NCI-H2196 (cell line): ENCODE measurements at regions not wholly inside any gene's neighbourhood (a gene's known extent, or its start where the extent isn't known, plus 50 kb on each side); places are given as distances from the start of the nearest gene placed in this dataset.

ENCODE experiments used
- DNase-seq: peaks from one replicate; lab custom pipeline; 2025; ENCODE audit not compliant: unreplicated experiment; lab: John Stamatoyannopoulos, UW

DNA sequence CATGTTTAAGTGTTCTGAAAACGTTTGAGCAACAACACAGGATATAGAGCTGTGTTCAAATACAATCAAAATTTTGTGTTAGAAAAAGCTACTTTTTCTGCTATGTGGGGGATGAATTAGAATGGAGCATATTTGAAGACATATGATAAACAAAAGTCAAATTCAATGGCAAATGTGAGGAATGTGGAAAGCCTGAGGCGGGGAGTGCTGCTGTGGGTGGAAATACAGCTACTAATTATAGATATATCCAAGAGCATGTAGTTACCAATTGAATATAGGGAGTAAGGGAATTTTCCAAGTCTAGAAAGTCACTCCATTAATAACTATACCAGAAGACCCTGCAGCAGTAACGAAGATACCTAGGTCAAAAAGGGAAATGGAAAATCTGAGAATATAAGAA is 2370.4 kb upstream of the TENM3 start:
- DNase-seq = no peak

DNA sequence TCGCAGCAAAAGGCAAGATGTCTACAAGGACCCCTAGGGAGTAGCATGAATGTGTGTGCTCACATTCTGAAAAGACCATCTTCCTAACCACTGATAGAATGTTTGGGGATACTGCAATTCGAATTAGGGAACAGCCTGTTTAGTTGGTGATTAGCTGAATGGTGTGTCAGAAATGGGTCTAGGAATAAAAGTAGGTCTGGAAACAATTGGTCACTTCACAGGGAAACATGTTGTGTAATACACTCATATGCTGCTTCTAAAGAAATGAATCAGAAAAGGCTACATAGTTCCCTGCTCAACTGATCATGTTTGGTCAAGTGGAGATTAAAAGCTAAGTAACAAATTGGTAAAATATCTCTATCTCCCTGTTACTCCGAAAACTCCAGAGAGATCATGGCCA is 2362.4 kb upstream of the TENM3 start:
- DNase-seq = no peak

DNA sequence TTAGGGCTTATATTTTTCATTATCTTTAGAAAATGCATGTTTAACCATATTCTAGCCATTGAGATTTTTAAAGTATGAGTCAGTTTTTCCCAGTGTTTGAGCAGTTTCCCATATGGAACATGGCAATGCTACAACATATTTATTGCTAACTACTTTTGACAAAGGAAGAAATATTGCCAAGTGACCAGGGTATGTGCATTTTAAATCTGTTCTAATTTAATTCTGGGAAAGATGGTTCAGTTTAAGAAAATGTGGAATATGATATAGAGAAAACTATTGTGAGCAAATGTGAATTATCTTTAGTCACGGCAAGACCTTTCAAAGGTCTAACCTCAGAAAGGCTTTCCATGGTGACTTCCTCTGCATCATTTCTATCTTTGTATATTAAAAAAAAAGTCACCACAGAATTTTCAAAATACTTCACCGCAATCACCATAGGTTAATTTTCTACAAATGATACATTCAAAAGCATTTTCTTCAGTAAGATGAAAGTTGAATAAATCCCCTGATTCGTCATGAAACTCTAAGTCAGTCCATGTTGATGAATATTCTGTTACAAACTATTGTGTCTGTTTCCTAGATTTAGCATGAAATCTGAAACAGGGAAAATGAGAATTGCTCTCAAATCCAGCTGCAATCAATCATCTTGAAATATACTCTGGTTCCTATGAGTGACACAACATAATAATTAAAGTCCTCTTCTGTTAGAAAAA is 2349.0 kb upstream of the TENM3 start:
- DNase-seq = no peak

DNA sequence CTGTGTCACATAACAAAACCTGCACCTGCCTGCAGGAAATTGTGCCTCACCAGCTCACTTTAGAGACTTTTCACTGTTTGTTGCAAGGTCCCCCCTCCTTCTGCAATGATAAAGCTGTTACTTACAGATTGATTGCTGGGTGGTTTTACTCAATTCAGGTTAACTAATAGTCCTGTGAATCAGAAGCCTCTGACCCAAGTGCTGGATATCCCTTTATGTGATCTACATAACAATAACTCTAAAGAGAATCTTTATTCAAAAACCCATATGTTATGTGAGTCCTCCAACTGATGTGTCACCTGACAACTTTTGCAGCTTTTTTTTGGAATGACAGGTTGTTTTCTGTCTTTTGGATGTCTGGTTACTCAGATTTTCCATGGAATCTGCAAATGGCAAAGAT is 2323.6 kb upstream of the TENM3 start:
- no peak for DNase-seq

DNA sequence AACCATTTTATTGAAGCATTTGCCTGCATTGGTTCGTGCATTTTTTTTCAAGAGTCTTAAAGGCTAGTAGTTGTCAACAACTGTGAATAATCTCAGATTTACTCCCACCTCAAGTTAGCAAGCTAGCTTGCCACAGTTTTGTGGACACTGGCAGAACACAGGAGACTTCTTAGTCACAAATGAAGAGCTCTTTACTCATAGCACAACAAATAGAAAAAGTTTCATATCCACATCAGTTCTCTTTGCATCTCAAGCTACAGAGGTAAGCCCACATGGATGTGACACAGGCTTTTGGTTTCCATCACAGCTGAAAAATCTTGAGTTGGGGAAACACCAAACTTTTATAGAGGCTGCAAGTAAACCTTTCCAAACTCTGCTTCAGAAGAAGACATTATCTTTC is 2315.7 kb upstream of the TENM3 start:
- no peak for DNase-seq

DNA sequence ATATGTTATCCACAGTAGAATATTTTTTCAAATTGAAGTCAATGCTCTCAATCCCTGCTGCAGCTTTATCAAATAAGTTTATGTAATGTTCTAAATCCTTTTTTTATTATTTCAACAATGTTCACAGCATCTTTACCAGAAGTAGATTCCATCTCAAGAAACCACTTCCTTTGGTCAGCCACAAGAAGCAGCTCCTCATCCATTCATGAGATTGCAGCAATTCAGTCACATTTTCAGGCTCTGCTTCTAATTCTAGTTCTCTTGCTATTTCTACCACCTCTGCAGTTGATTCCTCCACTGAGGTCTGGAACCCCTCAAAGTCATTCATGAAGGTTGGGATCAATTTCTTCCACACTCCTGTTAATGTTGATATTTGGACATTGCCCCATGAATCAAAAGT is 2301.3 kb upstream of the TENM3 start:
- DNase-seq = no peak

DNA sequence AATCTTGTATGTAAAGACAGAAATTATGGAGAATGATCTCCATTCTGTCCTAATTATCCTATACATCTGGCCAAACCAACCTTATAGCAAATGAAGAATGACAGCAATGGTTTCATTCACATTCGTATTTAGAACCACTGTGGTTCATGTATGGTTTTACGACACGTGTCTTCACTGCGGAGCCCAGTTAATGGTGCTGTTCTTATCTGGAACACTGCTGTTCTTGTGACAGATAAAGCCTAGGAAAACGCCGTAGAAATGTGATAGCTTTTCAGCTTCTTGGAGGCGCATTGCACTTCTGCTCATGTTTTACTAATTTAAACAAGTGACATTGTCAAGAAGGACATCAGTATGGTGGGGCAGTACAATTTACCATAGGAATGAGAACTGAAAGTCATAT is 2266.4 kb upstream of the TENM3 start:
- no peak for DNase-seq

DNA sequence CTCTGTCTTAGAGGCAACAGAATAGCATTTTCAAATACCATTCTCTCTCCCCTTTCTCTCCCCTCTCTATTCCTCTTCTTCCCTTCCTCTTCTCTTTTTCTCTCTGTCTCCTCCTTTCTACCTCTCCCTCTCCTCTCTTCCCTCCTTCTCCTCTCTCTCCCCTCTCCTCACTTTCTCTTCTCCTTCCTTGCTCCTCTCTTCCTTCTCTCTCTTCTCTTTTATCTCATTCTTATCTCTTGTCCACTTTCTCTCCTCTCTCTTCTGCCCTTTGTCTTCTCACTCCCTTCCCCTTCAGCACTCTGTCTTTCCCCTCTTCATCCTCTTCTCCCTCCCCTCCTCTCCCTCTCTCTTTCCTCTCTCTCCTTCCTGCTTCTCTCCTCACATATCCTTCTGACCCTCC is 2265.8 kb upstream of the TENM3 start:
- DNase-seq = no peak

DNA sequence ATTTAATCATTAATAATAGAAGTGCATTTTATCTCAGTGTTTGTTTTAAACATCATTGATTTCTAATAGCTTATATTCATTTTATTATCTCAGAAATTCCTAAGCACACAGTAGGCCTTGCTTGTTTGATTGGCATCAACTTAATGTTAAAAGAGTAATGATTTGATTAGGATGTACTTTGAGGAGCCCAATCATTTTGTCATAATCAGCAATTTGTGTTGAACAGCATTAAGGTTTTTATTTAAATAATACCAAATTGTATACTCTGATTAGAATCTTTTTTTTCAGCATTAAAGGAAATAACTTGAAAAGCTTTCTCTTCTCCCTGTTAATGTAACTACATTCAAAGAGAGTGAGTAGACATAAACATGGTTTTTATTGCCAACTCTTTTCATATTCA is 2262.0 kb upstream of the TENM3 start:
- DNase-seq = no peak

DNA sequence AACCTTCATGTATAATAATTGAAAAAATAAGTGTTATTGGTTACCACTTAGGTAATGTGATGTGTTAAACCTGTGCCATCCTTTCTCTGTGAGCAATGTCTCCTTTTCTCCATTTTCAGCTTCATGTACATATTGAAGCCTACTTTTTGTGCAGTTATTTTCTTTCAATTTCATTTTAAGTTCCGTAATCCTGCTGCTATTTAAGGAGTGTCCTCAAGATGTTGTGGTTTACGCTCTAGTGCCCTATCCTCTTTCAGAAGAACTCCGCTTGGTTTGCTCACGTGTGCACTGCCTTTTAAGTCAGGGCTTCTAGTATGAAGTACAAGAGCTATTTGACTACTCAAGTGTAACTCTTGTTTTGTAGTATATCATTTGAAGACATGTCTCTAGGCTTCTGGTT is 2253.2 kb upstream of the TENM3 start:
- no peak for DNase-seq

DNA sequence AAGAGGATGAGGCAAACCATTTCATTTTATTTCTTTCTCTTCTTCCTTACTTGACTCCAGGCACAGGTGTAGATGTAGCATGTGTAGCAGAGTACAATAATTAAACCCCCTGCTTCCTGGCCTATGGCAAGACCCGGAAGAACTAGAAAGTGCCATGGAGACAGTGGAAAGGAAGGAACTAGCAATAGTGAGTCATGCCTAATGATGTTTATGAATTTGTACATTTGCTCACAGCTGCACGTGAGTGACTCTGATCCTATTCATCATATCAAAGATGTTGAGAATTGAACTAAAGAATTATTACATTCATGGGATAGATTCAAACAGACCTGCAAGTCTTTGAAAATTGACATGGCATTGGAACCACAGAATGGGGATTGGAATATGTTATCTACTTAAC is 2233.9 kb upstream of the TENM3 start:
- no peak for DNase-seq

DNA sequence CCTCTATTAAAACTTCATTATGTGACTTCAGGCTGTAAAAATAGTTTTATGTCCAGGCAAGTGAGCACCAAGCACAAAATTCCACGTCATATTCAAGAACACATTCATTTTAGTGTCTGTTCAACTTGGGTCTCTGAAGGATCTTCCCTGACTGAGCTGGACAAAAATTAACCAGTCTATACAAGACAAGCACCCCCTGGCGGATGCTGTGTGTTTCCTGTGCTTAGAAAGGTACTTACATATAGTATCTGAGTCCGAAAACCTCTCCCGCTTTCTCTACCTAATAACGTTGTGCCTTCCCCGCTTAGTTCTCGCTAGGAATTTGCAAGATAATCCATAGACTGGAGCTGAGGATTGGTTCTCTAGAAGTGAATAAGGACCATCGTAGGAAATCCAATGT is 2214.5 kb upstream of the TENM3 start:
- no peak for DNase-seq

DNA sequence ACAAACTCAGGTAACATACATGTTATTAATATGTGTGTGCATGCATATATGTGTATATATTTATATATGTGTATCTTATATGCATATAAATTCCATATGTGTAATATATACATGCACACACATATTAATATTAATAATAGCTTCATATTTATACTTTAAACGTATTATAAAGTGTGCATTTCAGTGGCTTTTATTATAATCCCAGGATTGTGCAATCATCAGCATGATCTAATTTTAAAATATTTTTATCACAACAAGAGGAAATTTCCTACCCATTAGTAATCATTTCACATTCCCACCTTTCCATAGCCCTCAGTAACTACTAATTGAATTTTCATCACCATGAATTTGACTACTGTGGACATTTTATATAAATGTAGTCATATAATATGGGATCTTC is 2211.9 kb upstream of the TENM3 start:
- no peak for DNase-seq

DNA sequence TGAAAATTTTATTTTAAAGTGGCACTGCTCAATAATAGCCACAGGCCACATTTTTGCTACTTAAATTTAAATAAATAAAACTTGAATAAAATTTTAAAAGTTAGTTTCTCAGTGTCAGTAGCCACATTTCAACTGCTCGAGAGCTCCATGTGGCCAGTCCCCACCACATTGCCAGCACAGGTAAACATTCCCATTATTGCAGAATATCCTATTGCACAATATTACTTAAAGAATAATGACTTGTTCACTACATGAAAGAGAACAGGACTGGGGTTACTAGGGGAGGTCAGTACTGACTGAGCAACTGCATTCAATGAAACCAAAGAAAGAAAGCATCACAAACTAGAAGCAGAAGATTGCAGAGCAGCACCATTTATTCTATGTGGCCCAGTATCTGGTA is 2201.6 kb upstream of the TENM3 start:
- DNase-seq = no peak

DNA sequence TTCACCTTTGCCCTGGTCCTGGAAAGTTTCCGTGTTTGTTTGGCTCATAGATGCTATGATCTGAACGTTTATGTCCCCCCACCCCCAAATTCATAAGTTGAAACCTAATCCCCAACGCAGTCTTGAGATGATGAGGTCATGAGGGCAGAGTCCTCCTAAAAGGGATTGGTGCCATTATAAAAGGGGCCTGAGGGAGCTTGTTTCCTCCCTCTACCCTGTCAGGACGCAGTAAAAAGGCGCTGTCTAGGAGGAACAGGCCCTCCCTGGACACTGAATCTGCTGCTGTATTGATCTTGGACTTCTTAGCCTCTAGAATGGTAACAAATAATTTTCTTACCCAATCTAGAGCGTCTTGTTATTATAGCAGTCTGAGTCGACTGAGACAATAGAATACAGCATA is 2190.6 kb upstream of the TENM3 start:
- DNase-seq = no peak

DNA sequence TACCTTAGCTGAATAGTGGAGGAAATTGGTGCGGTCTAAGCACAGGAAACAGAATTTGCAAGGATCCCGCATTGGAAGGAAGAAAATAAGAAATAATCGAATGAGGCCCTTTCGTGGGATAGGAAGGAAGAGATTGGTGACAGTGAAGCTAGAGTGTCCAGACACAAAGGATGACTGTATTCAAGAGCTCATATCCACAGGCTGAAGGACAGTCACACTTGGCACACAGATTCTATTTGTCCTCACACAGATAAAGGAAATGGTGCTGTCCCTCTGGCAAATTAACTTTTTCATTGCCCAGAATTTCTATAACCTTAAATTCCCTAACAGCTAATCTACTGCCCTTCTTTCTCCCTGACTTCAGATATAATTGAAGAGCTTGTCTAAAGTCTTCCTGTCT is 2188.9 kb upstream of the TENM3 start:
- no peak for DNase-seq

DNA sequence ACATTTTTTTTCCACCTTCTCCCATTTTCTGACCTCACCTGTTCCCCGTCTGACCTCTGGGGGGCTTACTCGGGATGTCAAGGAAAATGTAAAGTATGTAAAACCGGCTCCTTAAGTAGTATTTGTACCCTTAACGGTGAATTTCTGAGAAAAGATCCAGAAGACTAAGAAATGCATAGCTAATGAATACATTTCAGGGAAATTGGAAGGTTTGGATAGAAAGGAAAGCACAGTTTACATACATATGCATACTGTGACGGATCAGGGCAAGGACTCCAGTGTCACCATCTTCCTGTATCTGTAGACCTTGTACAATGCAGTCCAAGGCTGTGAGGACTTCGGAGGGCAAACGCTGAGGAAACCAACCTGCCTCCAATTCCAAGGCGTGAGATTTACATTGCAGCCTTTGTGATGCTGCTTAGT is 2185.9 kb upstream of the TENM3 start:
- DNase-seq = no peak

DNA sequence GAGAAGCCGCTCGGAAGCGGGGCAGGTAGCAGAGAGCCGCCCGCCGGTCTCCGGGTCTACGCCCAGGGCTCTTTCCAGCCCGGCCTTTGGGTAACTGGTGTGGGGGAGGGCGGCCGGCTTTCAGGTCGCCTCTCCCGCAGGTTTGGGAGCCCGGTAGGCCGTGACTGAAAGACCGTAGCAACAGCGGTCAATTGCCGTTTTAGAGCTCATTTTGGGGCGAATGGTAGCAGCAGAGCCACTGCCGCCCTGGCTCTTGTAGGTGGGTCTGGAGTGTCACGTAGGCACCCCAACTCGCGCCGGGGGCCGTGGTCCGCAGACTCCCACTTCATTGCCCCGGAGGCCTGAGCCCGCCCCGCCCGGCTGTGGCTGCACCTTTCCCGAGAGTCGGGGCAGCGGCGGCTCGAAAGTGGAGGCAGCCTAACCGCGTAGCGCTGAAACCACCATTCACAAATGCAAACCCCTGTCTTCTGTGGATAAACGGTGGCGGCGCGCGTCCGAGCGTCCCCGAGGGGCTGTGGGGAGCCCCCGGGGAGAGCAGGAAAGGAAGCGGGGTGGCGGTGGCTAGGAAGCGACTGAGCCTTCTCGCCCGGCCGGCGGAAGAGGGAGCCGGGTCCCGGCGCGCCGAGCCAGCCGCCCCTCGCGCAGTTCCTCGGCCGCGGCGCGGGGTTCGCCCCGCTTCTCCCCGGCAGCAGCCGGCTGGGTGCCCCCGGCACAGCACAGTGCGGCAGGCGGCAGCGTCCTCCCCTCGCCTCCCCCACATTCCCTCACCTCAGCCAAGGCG is 2185.1 kb upstream of the TENM3 start:
- DNase-seq = no peak

DNA sequence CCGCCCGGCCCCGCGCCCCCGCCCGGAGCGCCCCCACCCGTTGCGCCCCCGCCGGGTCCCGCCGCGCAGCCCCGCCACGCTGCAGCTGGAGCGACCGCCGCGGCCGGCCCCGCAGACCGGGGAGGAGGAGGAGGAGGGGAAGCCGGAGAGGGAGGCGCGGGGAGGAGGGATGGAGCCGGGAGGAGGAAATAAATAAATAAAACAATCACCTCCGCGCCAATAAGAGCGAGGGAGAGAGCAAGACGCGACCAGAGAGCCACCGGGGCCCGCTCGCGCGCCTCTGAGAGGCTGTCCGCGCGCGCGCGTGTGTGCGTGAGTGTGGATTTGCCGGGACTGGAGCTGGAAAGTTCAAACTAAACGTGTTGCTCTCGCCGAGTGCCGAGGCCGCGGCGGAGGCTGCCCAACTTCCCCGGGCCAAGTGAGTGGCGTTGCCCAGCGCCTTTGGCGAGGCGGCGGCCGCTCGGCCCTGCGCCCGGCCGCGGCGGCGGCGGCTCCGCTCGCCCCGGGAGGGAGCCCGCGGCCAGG is 2184.4 kb upstream of the TENM3 start:
- DNase-seq = no peak

DNA sequence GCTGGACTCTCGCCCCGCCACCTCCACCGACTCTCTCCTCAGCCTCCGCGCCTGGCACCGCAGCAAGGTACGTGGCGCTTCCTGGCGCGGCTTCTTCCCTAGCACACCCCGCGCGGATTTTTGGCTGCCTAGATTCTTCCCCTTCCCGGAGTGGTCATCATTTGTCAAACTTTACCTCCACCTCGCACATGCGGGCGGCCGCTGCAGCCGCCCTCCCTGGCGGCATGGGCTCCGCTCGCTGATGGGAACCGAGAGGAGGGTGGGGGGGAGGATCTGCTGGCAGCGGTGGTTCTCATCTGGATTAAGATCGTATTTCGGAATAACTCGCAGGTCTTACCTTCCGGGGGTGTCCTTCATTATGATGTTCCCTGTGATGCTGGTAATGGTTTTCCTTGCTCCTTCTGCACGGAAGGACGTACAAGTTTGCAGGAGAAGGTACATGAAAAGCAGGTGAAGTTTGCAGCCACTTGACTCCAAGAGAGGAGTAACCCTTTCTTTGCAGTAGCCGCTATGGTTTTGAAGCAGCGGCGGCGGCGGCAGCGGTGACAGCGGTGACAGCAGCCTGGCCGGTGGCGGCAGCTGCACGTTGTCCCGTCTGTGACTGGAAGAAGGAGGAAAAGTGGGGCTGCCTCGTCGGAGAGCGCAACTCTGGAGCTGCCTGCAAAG is 2183.9 kb upstream of the TENM3 start:
- DNase-seq = no peak

DNA sequence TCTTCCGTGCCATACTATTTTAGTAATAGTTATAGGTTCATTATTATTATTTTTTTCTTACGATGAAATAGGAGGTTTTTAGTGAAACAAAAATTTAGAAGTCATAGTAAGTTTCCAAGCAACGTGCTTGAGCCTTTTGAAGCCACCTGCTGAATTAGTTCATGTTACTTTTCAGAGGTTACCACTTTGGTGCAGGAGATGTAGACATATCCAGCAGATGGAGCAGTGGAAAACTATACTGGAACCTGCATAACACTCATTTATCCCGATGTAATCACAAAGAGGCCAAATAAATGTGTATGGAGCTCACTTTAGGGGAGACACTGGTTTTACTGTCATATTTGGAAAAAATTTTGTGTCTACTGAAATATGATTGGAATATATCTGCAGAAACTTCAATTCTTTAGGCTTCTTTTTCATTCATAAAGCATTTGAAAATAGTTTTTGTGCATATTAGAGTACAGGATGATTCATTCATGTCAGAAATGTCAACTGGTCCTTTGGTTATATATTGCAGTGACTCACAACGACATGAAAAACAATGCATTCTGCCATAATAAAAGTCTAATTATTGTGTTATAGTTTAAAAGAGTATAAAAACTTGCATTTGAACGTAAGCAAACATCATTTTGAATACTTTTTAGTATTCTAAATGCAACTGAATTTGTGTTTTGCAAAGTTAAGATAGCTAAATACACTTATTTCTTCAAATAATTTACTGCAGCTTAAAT is 2182.9 kb upstream of the TENM3 start:
- DNase-seq = no peak
